HepG2 (cell line): ENCODE measurements at regions not wholly inside any gene's neighbourhood (a gene's known extent, or its start where the extent isn't known, plus 50 kb on each side); places are given as distances from the start of the nearest gene placed in this dataset.

Experiments
- ATAC-seq: fragments of 200-7000 bp; cut with Tn5 transposase; 3 replicates; pipeline ENCODE4 v1.9.1; 2020; ENCODE audit warnings: mild to moderate bottlenecking, moderate library complexity
- BruUV-seq: library from RNA; stranded (reverse); fragments of 400-500 nt; replicated peaks from 2 replicates; lab custom pipeline; 2021; lab: Mats Ljungman, UMichigan
- CTCF ChIA-PET: fragments of 300-600 bp; formaldehyde crosslinking; extraction: SDS; loops from one replicate; lab custom pipeline; 2021; ENCODE audit warnings: low total read pairs, inconsistent platforms, low intra/inter-chr PET ratio; lab: Yijun Ruan, JAX
- POLR2A ChIA-PET: fragments of 350-600 bp; sonication (Branson Sonifier 250); formaldehyde crosslinking; loops from one replicate; lab custom pipeline; 2020; ENCODE audit warnings: antibody characterized with exemption, inconsistent platforms; lab: Yijun Ruan, JAX
- DNase-seq: peaks from one replicate; pipeline ENCODE4 v3.0.0-alpha.2; 2015; ENCODE audit warnings: low spot score
- FAIRE-seq: peaks from 3 replicates; lab custom pipeline; 2011; peaks lifted over from hg19 to GRCh38; lab: Jason Lieb, UNC
- H2AFZ ChIP-seq: one replicate; pipeline ENCODE4 v1.6.1; 2011; ENCODE audit warnings: low read length, inconsistent platforms
- H3K27ac ChIP-seq: fragments of 300-600 bp; 3 replicates; pipeline ENCODE4 v1.8.0; 2011; ENCODE audit warnings: mixed run types, mild to moderate bottlenecking, mixed read lengths, low read length, inconsistent platforms; ENCODE audit not compliant: insufficient read depth; ENCODE audit errors: extremely low read length
- H3K27me3 ChIP-seq, 2 experiments: fragments of 200-600 bp in 1 of 2; 2 replicates in 1 of 2; 3 replicates in 1 of 2; pipeline versions ENCODE4 v1.6.0 to v1.8.0; 2011; ENCODE audit warnings: low read length in 2 of 2, mild to moderate bottlenecking in 2 of 2, moderate library complexity in 2 of 2, inconsistent platforms in 1 of 2; ENCODE audit not compliant: insufficient read depth in 2 of 2, control insufficient read depth in 1 of 2
- H3K36me3 ChIP-seq, 2 experiments: fragments of 200-600 bp in 1 of 2; replicated peaks in 1 of 2; 2 replicates in 1 of 2; 3 replicates in 1 of 2; pipeline versions ENCODE4 v1.5.1 to v1.8.0; 2011; ENCODE audit warnings: low read length in 2 of 2, inconsistent platforms in 1 of 2; ENCODE audit not compliant: insufficient read depth in 2 of 2, control insufficient read depth in 1 of 2
- H3K4me1 ChIP-seq: 2 replicates; pipeline ENCODE4 v1.5.1; 2012; ENCODE audit warnings: low read length, inconsistent platforms; ENCODE audit not compliant: insufficient read depth
- H3K4me2 ChIP-seq: 2 replicates; pipeline ENCODE4 v1.6.0; 2011; ENCODE audit warnings: low read depth, low read length, inconsistent platforms
- H3K4me3 ChIP-seq, 3 experiments: fragments of 200-600 bp in 1 of 3; sonication (generic), shearing (Covaris generic) in 1 of 3; replicated peaks in 1 of 3; 2 replicates each; pipeline ENCODE4 v1.5.1; 2011 to 2016; ENCODE audit warnings: low read length in 3 of 3, inconsistent platforms in 2 of 3, low read depth in 2 of 3, mild to moderate bottlenecking in 2 of 3, control low read depth in 1 of 3, mixed read lengths in 1 of 3; ENCODE audit not compliant: insufficient read depth in 1 of 3
- H3K79me2 ChIP-seq: one replicate; pipeline ENCODE4 v1.6.1; 2011; ENCODE audit warnings: low read length, inconsistent platforms; ENCODE audit not compliant: insufficient read depth
- H3K9ac ChIP-seq: 2 replicates; pipeline ENCODE4 v1.6.0; 2011; ENCODE audit warnings: mild to moderate bottlenecking, low read depth, low read length, inconsistent platforms; ENCODE audit not compliant: insufficient read depth
- H3K9me3 ChIP-seq: 2 replicates; pipeline ENCODE4 v1.5.1; 2012; ENCODE audit warnings: mild to moderate bottlenecking, low read length
- H4K20me1 ChIP-seq: 2 replicates; pipeline ENCODE4 v1.6.0; 2011; ENCODE audit warnings: inconsistent platforms, mild to moderate bottlenecking, low read length, moderate library complexity; ENCODE audit not compliant: insufficient read depth
- ATF5 ChIP-seq: sonication (generic); formaldehyde crosslinking; IDR thresholded peaks from 2 replicates; pipeline ENCODE4 v1.4.0; 2020; ENCODE audit warnings: mild to moderate bottlenecking, low read depth, missing genetic modification reagents
- ATM ChIP-seq: fragments of 450-650 bp; IDR thresholded peaks from 2 replicates; pipeline ENCODE4 v1.7.1; 2017; ENCODE audit warnings: mild to moderate bottlenecking, borderline replicate concordance
- FOXA3 ChIP-seq: IDR thresholded peaks from 2 replicates; pipeline ENCODE4 v1.6.1; 2016; ENCODE audit warnings: missing genetic modification reagents, missing compliant biosample characterization
- HOXA7 ChIP-seq: sonication (generic); formaldehyde crosslinking; IDR thresholded peaks from 2 replicates; pipeline ENCODE4 v1.8.1; 2022; ENCODE audit warnings: mild to moderate bottlenecking, missing genetic modification reagents, moderate library complexity
- HOXA9 ChIP-seq: sonication (generic); formaldehyde crosslinking; IDR thresholded peaks from 2 replicates; pipeline ENCODE4 v1.8.1; 2022; ENCODE audit warnings: missing genetic modification reagents, mild to moderate bottlenecking, moderate library complexity, borderline replicate concordance
- KLF13 ChIP-seq: sonication (generic); formaldehyde crosslinking; IDR thresholded peaks from 2 replicates; pipeline ENCODE4 v1.4.0; 2020; ENCODE audit warnings: mild to moderate bottlenecking, missing genetic modification reagents
- MLLT10 ChIP-seq: sonication (generic); formaldehyde crosslinking; IDR thresholded peaks from 2 replicates; pipeline ENCODE4 v1.4.0; 2020; ENCODE audit warnings: missing genetic modification reagents
- PHF20 ChIP-seq: sonication (generic); formaldehyde crosslinking; IDR thresholded peaks from 2 replicates; pipeline ENCODE4 v1.5.0; 2020; ENCODE audit warnings: mild to moderate bottlenecking, missing genetic modification reagents
- PITX1 ChIP-seq: sonication (generic); formaldehyde crosslinking; IDR thresholded peaks from 2 replicates; pipeline ENCODE4 v1.5.1; 2020; ENCODE audit warnings: mild to moderate bottlenecking, missing genetic modification reagents
- SMAD3 ChIP-seq: sonication (generic); formaldehyde crosslinking; IDR thresholded peaks from 2 replicates; pipeline ENCODE4 v1.4.0; 2020; ENCODE audit warnings: missing genetic modification reagents
- STAG1 ChIP-seq: sonication (generic); formaldehyde crosslinking; IDR thresholded peaks from 2 replicates; pipeline ENCODE4 v1.4.0; 2020; ENCODE audit warnings: missing genetic modification reagents
- WGBS: methylation state at CpG from one replicate; pipeline ENCODE4 v1.1.6; 2017; ENCODE audit warnings: low lambda C conversion rate; 5-methylcytosine and 5-hydroxymethylcytosine counted together
- in situ Hi-C: cut with HindIII; loops from 2 replicates; pipeline ENCODE4 v1.10.0; 2017; ENCODE audit warnings: low pct_unique_long_range_greater_than_20kb; ENCODE audit not compliant: extremely low pct_ligation_motif_present
- intact Hi-C: fragments of 100-400 bp; cut with micrococcal nuclease; formaldehyde crosslinking; loops from one replicate; pipeline ENCODE4 v1.10.0; 2022; ENCODE audit not compliant: unreplicated experiment

GRCh38 chr6:139600343-139600742 is 225.9 kb upstream of the CITED2 start:
- H3K4me3 ChIP-seq = no peak overlapping the region
- no peak overlapping the region for H2AFZ ChIP-seq
- H3K9me3 ChIP-seq = no peaks in the 10 kb centered on the region
- BruUV-seq = no TSS peak
- H3K36me3 ChIP-seq = no peaks in the 10 kb centered on the region
- no peak for FAIRE-seq
- intact Hi-C loops (no loop called here), in situ Hi-C loops (no loop called here)
- H3K79me2 ChIP-seq = no peaks in the 10 kb centered on the region
- no peak for TF ChIP-seq ATF5 (CRISPR knock-in tag)
- TF ChIP-seq PHF20 = no peak
- TF ChIP-seq ATM = no peak
- no peak for TF ChIP-seq HOXA9 (CRISPR knock-in tag)
- TF ChIP-seq STAG1 (CRISPR knock-in tag) = no peak
- no peak for TF ChIP-seq MLLT10 (CRISPR knock-in tag)
- H3K4me1 ChIP-seq = peaks cover 20% of the 10 kb centered on the region
- ATAC-seq = no peak
- CTCF ChIA-PET = no interaction called here
- H3K4me2 ChIP-seq = no peak overlapping the region
- DNase-seq = no peak
- H3K27ac ChIP-seq = no peak overlapping the region
- POLR2A ChIA-PET = no interaction called here
- no peaks in the 10 kb centered on the region for H4K20me1 ChIP-seq
- H3K27me3 ChIP-seq = no peaks in the 10 kb centered on the region
- H3K9ac ChIP-seq = no peak overlapping the region
- 56% methylated on average over 3 of the region's 3 CpGs for WGBS

- Histone ChIP-seq H3K27me3 (no peaks in the 10 kb centered on the region), H3K4me3 (peak overlapping the region in 2 of 3 experiments; percentile 0 to 43; a peak in 3 of 6 replicates), H3K4me1 (peaks cover 26% of the 10 kb centered on the region), H3K36me3 (no peaks in the 10 kb centered on the region), H3K9ac (no peak overlapping the region), H2AFZ (no peak overlapping the region), H3K9me3 (no peaks in the 10 kb centered on the region), H4K20me1 (no peaks in the 10 kb centered on the region), H3K27ac (peak overlapping the region; percentile 28), H3K4me2 (peak overlapping the region; percentile 74), H3K79me2 (no peaks in the 10 kb centered on the region)
- FAIRE-seq (peak; percentile 82), DNase-seq (peak; percentile 87), ATAC-seq (peak; percentile 100)
- intact Hi-C loops = no loop called here
- no TSS peak for BruUV-seq
- in situ Hi-C loops = no loop called here
- ChIA-PET CTCF (no interaction called here), POLR2A (interaction anchor here (2.3 kb wide), 1 partner anchor 223 kb away, joined by 14 read pairs; the partner anchor contains the start of gene CITED2)
- 1% methylated on average over 7 of the region's 7 CpGs for WGBS
- TF ChIP-seq FOXA3 (CRISPR knock-in tag) = 0 out of 2 replicates have a peak, but pooled peaks have one; percentile 16
- peak; percentile 48; the same call in 1 of the 2 replicates for TF ChIP-seq SMAD3 (CRISPR knock-in tag)
- no peak for TF ChIP-seq HOXA7
- TF ChIP-seq PITX1 (CRISPR knock-in tag) = 0 out of 2 replicates have a peak, but pooled peaks have one; percentile 29
- no peak for TF ChIP-seq KLF13 (CRISPR knock-in tag)
These were observed 223.6 kb upstream of the CITED2 start for GRCh38 chr6:139597771-139598755.
